HEK293 (cell line): ENCODE measurements at regions not wholly inside any gene's neighbourhood (a gene's known extent, or its start where the extent isn't known, plus 50 kb on each side); places are given as distances from the start of the nearest gene placed in this dataset.

Source experiments
- CTCF ChIA-PET: fragments of 350-600 bp; formaldehyde crosslinking; extraction: SDS; loops from one replicate; lab custom pipeline; 2021; ENCODE audit warnings: antibody characterized with exemption; lab: Yijun Ruan, JAX
- POLR2A ChIA-PET: fragments of 300-600 bp; formaldehyde crosslinking; extraction: SDS; loops from one replicate; lab custom pipeline; 2020; ENCODE audit warnings: antibody characterized with exemption, inconsistent platforms; lab: Yijun Ruan, JAX
- H3K27ac ChIP-seq: fragments of 200-500 bp; sonication (Bioruptor generic); 2 replicates; pipeline ENCODE4 v1.5.1; 2014; ENCODE audit warnings: low read depth, low read length, control low read depth, inconsistent platforms; ENCODE audit errors: extremely low read depth
- H3K36me3 ChIP-seq, 2 experiments: fragments of 200-500 bp in 1 of 2; sonication (Bioruptor generic) in 1 of 2; 1 replicate in 1 of 2; 2 replicates in 1 of 2; pipeline ENCODE4 v1.5.1; 2014 to 2017; ENCODE audit warnings: inconsistent platforms in 2 of 2, low read length in 2 of 2; ENCODE audit not compliant: control insufficient read depth in 2 of 2, insufficient read depth in 1 of 2
- H3K4me1 ChIP-seq: fragments of 200-500 bp; sonication (Bioruptor generic); 2 replicates; pipeline ENCODE4 v1.5.1; 2014; ENCODE audit warnings: mild to moderate bottlenecking, low read length, inconsistent platforms; ENCODE audit not compliant: control insufficient read depth, insufficient read depth
- H3K4me3 ChIP-seq: 2 replicates; pipeline ENCODE4 v1.5.1; 2011; ENCODE audit warnings: low read depth, mild to moderate bottlenecking, control low read depth, low read length, moderate library complexity
- H3K9me3 ChIP-seq: fragments of 200-500 bp; sonication (Bioruptor generic); 2 replicates; pipeline ENCODE4 v1.5.1; 2014; ENCODE audit warnings: low read depth, low read length, inconsistent platforms; ENCODE audit not compliant: control insufficient read depth, insufficient read depth
- GLIS1 ChIP-seq: fragments of 450-650 bp; formaldehyde crosslinking; IDR thresholded peaks from 2 replicates; pipeline ENCODE4 v1.5.1; 2016; ENCODE audit warnings: missing biosample characterization, missing genetic modification characterization
- IKZF3 ChIP-seq: fragments of 450-650 bp; IDR thresholded peaks from 2 replicates; pipeline ENCODE4 v1.5.0; 2018; ENCODE audit warnings: missing biosample characterization, mild to moderate bottlenecking, missing genetic modification characterization, moderate library complexity
- KLF1 ChIP-seq: fragments of 450-650 bp; formaldehyde crosslinking; IDR thresholded peaks from 2 replicates; pipeline ENCODE4 v1.5.1; 2016; ENCODE audit warnings: missing biosample characterization, missing genetic modification characterization
- YY2 ChIP-seq: fragments of 450-650 bp; formaldehyde crosslinking; IDR thresholded peaks from 2 replicates; pipeline ENCODE4 v1.5.1; 2016; ENCODE audit warnings: missing biosample characterization, missing genetic modification characterization
- ZFP37 ChIP-seq: fragments of 450-650 bp; formaldehyde crosslinking; IDR thresholded peaks from 2 replicates; pipeline ENCODE4 v1.5.1; 2016; ENCODE audit warnings: missing biosample characterization, missing genetic modification characterization
- ZNF114 ChIP-seq: fragments of 450-650 bp; formaldehyde crosslinking; IDR thresholded peaks from 2 replicates; pipeline ENCODE4 v1.5.0; 2017; ENCODE audit warnings: missing biosample characterization, missing genetic modification characterization
- ZNF184 ChIP-seq: fragments of 450-650 bp; IDR thresholded peaks from 2 replicates; pipeline ENCODE4 v1.5.1; 2018; ENCODE audit warnings: missing biosample characterization, mild to moderate bottlenecking, missing genetic modification characterization
- ZNF211 ChIP-seq: fragments of 450-650 bp; formaldehyde crosslinking; IDR thresholded peaks from 2 replicates; pipeline ENCODE4 v1.5.1; 2016; ENCODE audit warnings: low read depth, missing biosample characterization, missing genetic modification characterization
- ZNF274 ChIP-seq, 2 experiments: fragments of 200-500 bp in 1 of 2; fragments of 450-650 bp in 1 of 2; sonication (Bioruptor generic) in 1 of 2; formaldehyde crosslinking in 1 of 2; IDR thresholded peaks; 2 replicates each; pipeline versions ENCODE4 v1.5.1 to v1.6.1; 2014 to 2016; ENCODE audit warnings: borderline replicate concordance in 1 of 2, inconsistent platforms in 1 of 2, low read length in 1 of 2, missing biosample characterization in 1 of 2, missing genetic modification characterization in 1 of 2
- ZNF292 ChIP-seq: fragments of 450-650 bp; formaldehyde crosslinking; IDR thresholded peaks from 2 replicates; pipeline ENCODE4 v1.5.1; 2016; ENCODE audit warnings: low read depth, missing biosample characterization, missing genetic modification characterization, borderline replicate concordance
- ZNF548 ChIP-seq: fragments of 450-650 bp; formaldehyde crosslinking; IDR thresholded peaks from 2 replicates; pipeline ENCODE4 v1.5.1; 2016; ENCODE audit warnings: missing biosample characterization, missing genetic modification characterization
- ZNF555 ChIP-seq: fragments of 450-650 bp; formaldehyde crosslinking; conservative IDR thresholded peaks from 2 replicates; pipeline ENCODE4 v1.5.1; 2017; ENCODE audit warnings: missing biosample characterization, mild to moderate bottlenecking, missing genetic modification characterization, inconsistent platforms
- ZNF596 ChIP-seq: fragments of 450-650 bp; IDR thresholded peaks from 2 replicates; pipeline ENCODE4 v1.5.0; 2018; ENCODE audit warnings: missing biosample characterization, mild to moderate bottlenecking, missing genetic modification characterization, moderate library complexity
- ZNF621 ChIP-seq: fragments of 450-650 bp; formaldehyde crosslinking; IDR thresholded peaks from 2 replicates; pipeline ENCODE4 v1.5.1; 2017; ENCODE audit warnings: missing biosample characterization, missing genetic modification characterization
- ZNF843 ChIP-seq: fragments of 450-650 bp; formaldehyde crosslinking; IDR thresholded peaks from 2 replicates; pipeline ENCODE4 v1.5.1; 2016; ENCODE audit warnings: missing biosample characterization, missing genetic modification characterization
- ZSCAN18 ChIP-seq: fragments of 450-650 bp; formaldehyde crosslinking; IDR thresholded peaks from 2 replicates; pipeline ENCODE4 v1.5.1; 2016; ENCODE audit warnings: missing biosample characterization, missing genetic modification characterization
- TF ChIP-seq, protein P1 (sequence below): fragments of 450-650 bp; formaldehyde crosslinking; IDR thresholded peaks from 2 replicates; pipeline ENCODE4 v1.5.1; 2016; ENCODE audit warnings: missing biosample characterization, missing genetic modification characterization
- TF ChIP-seq, protein P2 (sequence below): fragments of 450-650 bp; formaldehyde crosslinking; IDR thresholded peaks from 2 replicates; pipeline ENCODE4 v1.5.1; 2016; ENCODE audit warnings: missing biosample characterization, missing genetic modification characterization

DNA sequence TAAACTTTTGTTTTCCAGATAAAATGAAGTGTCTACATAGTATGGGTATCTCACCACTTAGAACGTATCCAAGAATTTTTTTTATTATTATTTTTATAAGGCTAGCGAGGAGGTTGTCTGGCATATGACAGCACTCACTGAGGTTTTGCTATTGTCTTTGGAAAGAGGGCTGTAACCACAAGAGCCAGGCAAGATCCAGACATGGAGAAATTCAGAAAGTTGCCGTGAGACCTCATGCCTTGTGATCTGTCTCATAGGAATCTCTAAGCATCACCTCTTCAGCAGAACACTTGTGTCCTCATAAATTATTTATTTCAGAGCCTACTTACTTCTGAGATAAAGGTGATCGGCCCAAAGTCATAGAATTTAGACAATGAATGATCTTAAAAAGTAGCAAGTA lies 410.8 kb downstream of the CDH11 start:
- Histone ChIP-seq H3K4me3 (no peak overlapping the region), H3K27ac (no peak overlapping the region), H3K4me1 (no peaks in the 10 kb centered on the region), H3K9me3 (no peaks in the 10 kb centered on the region), H3K36me3 (no peaks in the 10 kb centered on the region)
- ChIA-PET POLR2A (no interaction called here), CTCF (no interaction called here)
- TF ChIP-seq KLF1 (tag by site-specific recombination) = no peak
- no peak for TF ChIP-seq ZNF621
- no peak for TF ChIP-seq ZFP37 (tag by site-specific recombination)
- no peak for TF ChIP-seq ZNF548 (tag by site-specific recombination)
- no peak for TF ChIP-seq GLIS1 (tag by site-specific recombination)
- TF ChIP-seq, protein P1, sequence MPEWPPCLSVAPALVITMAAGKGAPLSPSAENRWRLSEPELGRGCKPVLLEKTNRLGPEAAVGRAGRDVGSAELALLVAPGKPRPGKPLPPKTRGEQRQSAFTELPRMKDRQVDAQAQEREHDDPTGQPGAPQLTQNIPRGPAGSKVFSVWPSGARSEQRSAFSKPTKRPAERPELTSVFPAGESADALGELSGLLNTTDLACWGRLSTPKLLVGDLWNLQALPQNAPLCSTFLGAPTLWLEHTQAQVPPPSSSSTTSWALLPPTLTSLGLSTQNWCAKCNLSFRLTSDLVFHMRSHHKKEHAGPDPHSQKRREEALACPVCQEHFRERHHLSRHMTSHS (tag by site-specific recombination) = no peak
- TF ChIP-seq ZNF843 (tag by site-specific recombination) = no peak

GRCh38 chr16:64705443-64705842 lies 416.4 kb downstream of the CDH11 start:
- Histone ChIP-seq H3K4me3 (no peak overlapping the region), H3K9me3 (no peaks in the 10 kb centered on the region), H3K36me3 (no peaks in the 10 kb centered on the region), H3K4me1 (no peaks in the 10 kb centered on the region), H3K27ac (no peak overlapping the region)
- no peak for TF ChIP-seq ZSCAN18 (tag by site-specific recombination)
- TF ChIP-seq IKZF3 (tag by site-specific recombination) = no peak
- TF ChIP-seq ZNF292 (tag by site-specific recombination) = no peak
- TF ChIP-seq ZNF114 (tag by site-specific recombination) = no peak
- no peak for TF ChIP-seq ZNF211 (tag by site-specific recombination)
- ChIA-PET POLR2A (no interaction called here), CTCF (no interaction called here)

- Histone ChIP-seq H3K36me3 (no peaks in the 10 kb centered on the region), H3K27ac (no peak overlapping the region), H3K9me3 (no peaks in the 10 kb centered on the region), H3K4me3 (no peak overlapping the region), H3K4me1 (no peaks in the 10 kb centered on the region)
- CTCF ChIA-PET = interaction anchor here (0.6 kb wide), 1 partner anchor 1157 kb away, joined by 4 read pairs; no protein-coding TSS in a partner anchor
- TF ChIP-seq ZNF184 (tag by site-specific recombination) (no peak), YY2 (tag by site-specific recombination) (no peak)
- POLR2A ChIA-PET = interaction anchor here (0.6 kb wide), 1 partner anchor 318 kb away, joined by 4 read pairs; no protein-coding TSS in a partner anchor
Observed at GRCh38 chr16:64704386-64704785, 417.5 kb downstream of the CDH11 start.

GRCh38 chr16:64702415-64702814 lies 419.4 kb downstream of the CDH11 start:
- Histone ChIP-seq H3K4me3 (no peak overlapping the region), H3K36me3 (no peaks in the 10 kb centered on the region), H3K9me3 (no peaks in the 10 kb centered on the region), H3K4me1 (no peaks in the 10 kb centered on the region), H3K27ac (no peak overlapping the region)
- CTCF ChIA-PET = interaction anchor here (1.4 kb wide), 1 partner anchor 9 kb away, joined by 3 read pairs; no protein-coding TSS in a partner anchor
- TF ChIP-seq ZNF114 (tag by site-specific recombination) = no peak
- TF ChIP-seq ZNF596 = no peak
- TF ChIP-seq ZNF274 (IDR thresholded peaks at IDR 0.05; ENCODE audit: low read length) = no peak
- no peak for TF ChIP-seq ZNF274 (tag by site-specific recombination; IDR thresholded peaks at IDR 0.05; ENCODE audit: borderline replicate concordance)
- no peak for TF ChIP-seq ZSCAN18 (tag by site-specific recombination)
- no peak for TF ChIP-seq ZNF555 (tag by site-specific recombination)
- TF ChIP-seq, protein P2, sequence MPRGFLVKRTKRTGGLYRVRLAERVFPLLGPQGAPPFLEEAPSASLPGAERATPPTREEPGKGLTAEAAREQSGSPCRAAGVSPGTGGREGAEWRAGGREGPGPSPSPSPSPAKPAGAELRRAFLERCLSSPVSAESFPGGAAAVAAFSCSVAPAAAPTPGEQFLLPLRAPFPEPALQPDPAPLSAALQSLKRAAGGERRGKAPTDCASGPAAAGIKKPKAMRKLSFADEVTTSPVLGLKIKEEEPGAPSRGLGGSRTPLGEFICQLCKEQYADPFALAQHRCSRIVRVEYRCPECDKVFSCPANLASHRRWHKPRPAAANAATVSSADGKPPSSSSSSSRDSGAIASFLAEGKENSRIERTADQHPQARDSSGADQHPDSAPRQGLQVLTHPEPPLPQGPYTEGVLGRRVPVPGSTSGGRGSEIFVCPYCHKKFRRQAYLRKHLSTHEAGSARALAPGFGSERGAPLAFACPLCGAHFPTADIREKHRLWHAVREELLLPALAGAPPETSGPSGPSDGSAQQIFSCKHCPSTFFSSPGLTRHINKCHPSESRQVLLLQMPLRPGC (tag by site-specific recombination) = no peak
- POLR2A ChIA-PET = no interaction called here
